K562 (cell line): ENCODE measurements at regions not wholly inside any gene's neighbourhood (a gene's known extent, or its start where the extent isn't known, plus 50 kb on each side); places are given as distances from the start of the nearest gene placed in this dataset.

Experiments
- AFF4 ChIP-seq: sonication (generic); formaldehyde crosslinking; IDR thresholded peaks from 2 replicates; pipeline ENCODE4 v1.8.0; 2023; ENCODE audit warnings: mild to moderate bottlenecking, missing genetic modification reagents
- ATF2 ChIP-seq: sonication (generic); formaldehyde crosslinking; IDR thresholded peaks from 2 replicates; pipeline ENCODE4 v1.8.1; 2022; ENCODE audit warnings: missing genetic modification reagents
- ATF3 ChIP-seq, 2 experiments: fragments of 450-650 bp in 1 of 2; sonication (generic) in 1 of 2; formaldehyde crosslinking in 1 of 2; IDR thresholded peaks in 1 of 2; conservative IDR thresholded peaks in 1 of 2; 2 replicates each; pipeline versions ENCODE4 v1.6.1 to v1.8.1; 2016 to 2023; ENCODE audit warnings: mild to moderate bottlenecking in 2 of 2, moderate library complexity in 2 of 2, inconsistent platforms in 1 of 2, missing genetic modification reagents in 1 of 2
- BDP1 ChIP-seq: IDR thresholded peaks from 3 replicates; pipeline ENCODE4 v1.6.1; 2011; ENCODE audit not compliant: insufficient read length, insufficient read depth
- CBFA2T2 ChIP-seq: fragments of 450-650 bp; conservative IDR thresholded peaks from 2 replicates; pipeline ENCODE4 v1.6.1; 2017; ENCODE audit warnings: mild to moderate bottlenecking
- ELF2 ChIP-seq: fragments of 250-450 bp; sonication (Bioruptor Pico); IDR thresholded peaks from 2 replicates; pipeline ENCODE4 v1.5.0; 2021; ENCODE audit warnings: mild to moderate bottlenecking
- EZH2 ChIP-seq: IDR thresholded peaks from 2 replicates; pipeline ENCODE4 v1.6.1; 2012; ENCODE audit warnings: low read depth, mild to moderate bottlenecking, inconsistent platforms, low read length, borderline replicate concordance
- FOSL1 ChIP-seq: fragments of 200-800 bp; sonication (Bioruptor generic); conservative IDR thresholded peaks from 2 replicates; pipeline ENCODE4 v1.6.1; 2016; ENCODE audit warnings: missing genetic modification characterization, missing compliant biosample characterization
- ILK ChIP-seq: fragments of 450-650 bp; IDR thresholded peaks from 2 replicates; pipeline ENCODE4 v1.6.1; 2016; ENCODE audit warnings: missing genetic modification characterization, low read depth, mild to moderate bottlenecking, missing compliant biosample characterization, moderate library complexity, borderline replicate concordance
- JUND ChIP-seq, 2 experiments: IDR thresholded peaks; 2 replicates in 1 of 2; 3 replicates in 1 of 2; pipeline ENCODE4 v1.6.1; 2011; ENCODE audit warnings: borderline replicate concordance in 2 of 2, low read depth in 2 of 2, low read length in 2 of 2, improper control_type of control experiment in 1 of 2, missing biosample characterization in 1 of 2, missing genetic modification characterization in 1 of 2, missing genetic modification reagents in 1 of 2
- NFE2 ChIP-seq: IDR thresholded peaks from 2 replicates; pipeline ENCODE4 v1.6.1; 2014; ENCODE audit warnings: antibody characterized with exemption, low read depth
- NR1H2 ChIP-seq: sonication (generic); formaldehyde crosslinking; IDR thresholded peaks from 2 replicates; pipeline ENCODE4 v1.4.0; 2020; ENCODE audit warnings: mild to moderate bottlenecking, missing genetic modification reagents
- PATZ1 ChIP-seq: fragments of 250-450 bp; sonication (Bioruptor Pico); IDR thresholded peaks from 2 replicates; pipeline ENCODE4 v1.5.0; 2020; ENCODE audit warnings: mild to moderate bottlenecking, borderline replicate concordance
- PURB ChIP-seq: sonication (generic); formaldehyde crosslinking; IDR thresholded peaks from 2 replicates; pipeline ENCODE4 v1.9.0; 2021; ENCODE audit warnings: low read depth, mild to moderate bottlenecking, missing genetic modification reagents
- SMAD1 ChIP-seq: fragments of 150-350 bp; IDR thresholded peaks from 2 replicates; pipeline ENCODE4 v1.6.1; 2014; ENCODE audit warnings: low read length, low read depth; ENCODE audit not compliant: partially characterized antibody
- TRIM24 ChIP-seq, 2 experiments: fragments of 450-650 bp; IDR thresholded peaks; 2 replicates each; pipeline ENCODE4 v1.6.1; 2016
- TRIM25 ChIP-seq: fragments of 450-650 bp; IDR thresholded peaks from 2 replicates; pipeline ENCODE4 v1.7.0; 2016; ENCODE audit warnings: borderline replicate concordance

GRCh38 chr4:105058177-105058812, 88.4 kb upstream of the TET2 start (continued):
- TF ChIP-seq ATF2 (no peak), TRIM24 (IDR thresholded peaks at IDR 0.05) (peak in 1 of 2 experiments; percentile 37; a peak in 1 of 4 replicates), TRIM25 (no peak), CBFA2T2 (peak; percentile 65), ILK (tag) (no peak), PATZ1 (CRISPR knock-in tag) (no peak), FOSL1 (tag) (peak; percentile 91), NFE2 (no peak), EZH2 (no peak), ELF2 (CRISPR knock-in tag) (no peak), SMAD1 (no peak), AFF4 (CRISPR knock-in tag) (no peak), NR1H2 (CRISPR knock-in tag) (no peak), ATF3 (IDR thresholded peaks at IDR 0.05) (peak; percentile 74; the same call in 1 of the 2 replicates), ATF3 (CRISPR knock-in tag; conservative IDR thresholded peaks at IDR 0.05) (no peak), PURB (CRISPR knock-in tag) (no peak), BDP1 (no peak), JUND (IDR thresholded peaks at IDR 0.05; ENCODE audit: borderline replicate concordance, low read depth, low read length) (peak; percentile 75; the same call in 1 of the 2 replicates), JUND (tag; IDR thresholded peaks at IDR 0.05; ENCODE audit: borderline replicate concordance, low read depth, low read length) (peak; percentile 88; the same call in 2 of the 3 replicates)
